Breast epithelium (tissue), 3 donors: ENCODE measurements at regions not wholly inside any gene's neighbourhood (a gene's known extent, or its start where the extent isn't known, plus 50 kb on each side); places are given as distances from the start of the nearest gene placed in this dataset.

Source experiments
- CTCF ChIP-seq, 3 donors: fragments of 450-650 bp; IDR thresholded peaks; one replicate each; pipeline ENCODE4 v1.5.1; 2016 to 2017; ENCODE audit warnings: antibody characterized with exemption in 3 of 3, mild to moderate bottlenecking in 3 of 3, moderate library complexity in 3 of 3
- POLR2A ChIP-seq: fragments of 450-650 bp; IDR thresholded peaks from one replicate; pipeline ENCODE4 v1.6.1; 2016; ENCODE audit warnings: antibody characterized with exemption, mild to moderate bottlenecking, moderate library complexity
- POLR2AphosphoS5 ChIP-seq, 3 donors: sonication (generic); formaldehyde crosslinking; IDR thresholded peaks; one replicate each; pipeline ENCODE4 v1.6.1; 2017; ENCODE audit warnings: antibody characterized with exemption in 3 of 3

- TF ChIP-seq CTCF (IDR thresholded peaks at IDR 0.05) (no peak), POLR2A (no peak), POLR2AphosphoS5 (IDR thresholded peaks at IDR 0.05) (no peak)
These were observed 417.7 kb downstream of the SIPA1L2 start for GRCh38 chr1:232212253-232212652.
